ENCODE measurements at regions not wholly inside any gene's neighbourhood (a gene's known extent, or its start where the extent isn't known, plus 50 kb on each side); places are given as distances from the start of the nearest gene placed in this dataset.

DNA sequence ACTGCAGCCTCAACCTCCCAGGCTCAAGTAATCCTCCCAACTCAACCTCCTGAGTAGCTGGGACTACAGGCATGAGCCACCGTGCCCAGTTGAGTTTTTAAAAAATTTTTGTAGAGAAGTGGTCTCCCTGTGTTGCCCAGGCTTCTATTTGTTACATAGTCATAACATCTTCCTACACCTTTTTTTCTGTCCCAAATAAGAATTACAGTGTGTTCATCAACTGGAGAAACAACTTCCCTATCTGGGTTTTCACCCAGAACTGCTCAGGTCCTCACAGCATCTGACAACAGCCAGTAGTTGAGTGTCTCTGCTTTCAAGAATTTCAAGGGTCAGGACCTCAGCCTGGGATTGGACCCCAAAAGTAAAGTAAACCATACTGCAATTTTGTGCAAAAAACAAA is 235.2 kb upstream of the AMIGO2 start:
- no peaks in the 10 kb centered on the region for H3K27me3 ChIP-seq (ENCODE audit: control insufficient read depth in 4 of 4, insufficient read depth in 4 of 4, low read length in 3 of 4)
- no peaks in the 10 kb centered on the region for H3K9me3 ChIP-seq (ENCODE audit: control insufficient read depth in 4 of 4, low read length in 3 of 4)
- 92% methylated on average over 1 of the region's 1 CpG for WGBS
- H3K27ac ChIP-seq (ENCODE audit: low read depth in 1 of 2, low read length in 2 of 2): peak overlapping the region in 1 of 2 donors; percentile 9
- DNase-seq (ENCODE audit: low spot score): no peak
- H3K9ac ChIP-seq (ENCODE audit: low read depth in 1 of 2, low read length in 2 of 2): no peak overlapping the region
- H3K4me1 ChIP-seq (ENCODE audit: control insufficient read depth in 4 of 4, insufficient read depth in 4 of 4, low read length in 3 of 4): peaks cover 11 to 44% (median 26%) of the 10 kb centered on the region in 4 donors
- no peak overlapping the region for H3K4me3 ChIP-seq (ENCODE audit: low read depth in 1 of 3, low read length in 3 of 3)
- H3K36me3 ChIP-seq (ENCODE audit: control insufficient read depth in 4 of 4, insufficient read depth in 3 of 4, low read depth in 1 of 4, low read length in 3 of 4): no peaks in the 10 kb centered on the region
- TF ChIP-seq ZBTB33 (IDR thresholded peaks at IDR 0.05) (no peak), FOXA2 (IDR thresholded peaks at IDR 0.05) (no peak), ATF3 (IDR thresholded peaks at IDR 0.05) (no peak), HNF4A (conservative IDR thresholded peaks at IDR 0.05) (no peak), RXRA (IDR thresholded peaks at IDR 0.05) (no peak), SP1 (IDR thresholded peaks at IDR 0.05) (no peak), RAD21 (IDR thresholded peaks at IDR 0.05) (no peak), TAF1 (conservative IDR thresholded peaks at IDR 0.05) (no peak), JUND (IDR thresholded peaks at IDR 0.05) (no peak), GABPA (IDR thresholded peaks at IDR 0.05 in 1 of 2, conservative IDR thresholded peaks at IDR 0.05 in 1 of 2) (no peak)
- TF ChIP-seq, protein P1, sequence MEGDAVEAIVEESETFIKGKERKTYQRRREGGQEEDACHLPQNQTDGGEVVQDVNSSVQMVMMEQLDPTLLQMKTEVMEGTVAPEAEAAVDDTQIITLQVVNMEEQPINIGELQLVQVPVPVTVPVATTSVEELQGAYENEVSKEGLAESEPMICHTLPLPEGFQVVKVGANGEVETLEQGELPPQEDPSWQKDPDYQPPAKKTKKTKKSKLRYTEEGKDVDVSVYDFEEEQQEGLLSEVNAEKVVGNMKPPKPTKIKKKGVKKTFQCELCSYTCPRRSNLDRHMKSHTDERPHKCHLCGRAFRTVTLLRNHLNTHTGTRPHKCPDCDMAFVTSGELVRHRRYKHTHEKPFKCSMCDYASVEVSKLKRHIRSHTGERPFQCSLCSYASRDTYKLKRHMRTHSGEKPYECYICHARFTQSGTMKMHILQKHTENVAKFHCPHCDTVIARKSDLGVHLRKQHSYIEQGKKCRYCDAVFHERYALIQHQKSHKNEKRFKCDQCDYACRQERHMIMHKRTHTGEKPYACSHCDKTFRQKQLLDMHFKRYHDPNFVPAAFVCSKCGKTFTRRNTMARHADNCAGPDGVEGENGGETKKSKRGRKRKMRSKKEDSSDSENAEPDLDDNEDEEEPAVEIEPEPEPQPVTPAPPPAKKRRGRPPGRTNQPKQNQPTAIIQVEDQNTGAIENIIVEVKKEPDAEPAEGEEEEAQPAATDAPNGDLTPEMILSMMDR (IDR thresholded peaks at IDR 0.05; ENCODE audit: low read depth, low read length, missing input control): no peak
- TF ChIP-seq, protein P2, sequence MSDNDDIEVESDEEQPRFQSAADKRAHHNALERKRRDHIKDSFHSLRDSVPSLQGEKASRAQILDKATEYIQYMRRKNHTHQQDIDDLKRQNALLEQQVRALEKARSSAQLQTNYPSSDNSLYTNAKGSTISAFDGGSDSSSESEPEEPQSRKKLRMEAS (IDR thresholded peaks at IDR 0.05): no peak

DNA sequence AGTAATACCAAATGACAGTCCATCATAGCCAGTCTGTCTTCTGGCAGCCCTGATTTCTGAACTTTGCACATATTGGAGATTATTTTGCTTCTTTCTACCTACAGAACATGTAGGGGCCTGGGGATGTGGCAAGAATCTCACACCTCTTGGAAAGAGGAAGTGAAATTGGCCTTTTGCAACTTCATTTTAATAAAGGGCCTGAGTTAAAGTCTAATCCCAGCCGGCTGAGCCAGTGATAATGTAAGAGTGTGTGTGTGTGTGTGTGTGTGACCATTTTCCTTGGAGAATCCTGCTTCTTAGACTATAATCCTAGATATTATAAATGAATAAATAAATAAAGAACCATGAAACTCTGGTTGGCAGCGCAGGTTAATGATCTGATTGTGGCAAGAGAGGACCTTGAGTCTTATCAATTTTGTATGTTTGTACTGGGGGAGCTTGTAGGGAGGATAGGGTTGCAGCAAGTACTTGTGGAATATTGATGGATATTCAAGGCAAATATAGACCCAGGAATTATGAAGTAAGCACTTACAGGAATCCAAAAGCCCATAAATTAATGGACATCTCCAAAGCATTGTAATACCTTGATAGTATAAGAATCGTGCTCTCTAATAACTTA is 233.2 kb upstream of the AMIGO2 start:
- Histone ChIP-seq H3K4me1 (ENCODE audit: control insufficient read depth in 4 of 4, insufficient read depth in 4 of 4, low read length in 3 of 4) (peaks cover 10 to 51% (median 28%) of the 10 kb centered on the region in 4 donors), H3K9ac (ENCODE audit: low read depth in 1 of 2, low read length in 2 of 2) (peak overlapping the region in 1 of 2 donors; percentile 29), H3K4me3 (ENCODE audit: low read depth in 1 of 3, low read length in 3 of 3) (no peak overlapping the region), H3K27me3 (ENCODE audit: control insufficient read depth in 4 of 4, insufficient read depth in 4 of 4, low read length in 3 of 4) (no peaks in the 10 kb centered on the region), H3K36me3 (ENCODE audit: control insufficient read depth in 4 of 4, insufficient read depth in 3 of 4, low read depth in 1 of 4, low read length in 3 of 4) (no peaks in the 10 kb centered on the region), H3K27ac (ENCODE audit: low read depth in 1 of 2, low read length in 2 of 2) (peak overlapping the region; percentile 46 to 75), H3K9me3 (ENCODE audit: control insufficient read depth in 4 of 4, low read length in 3 of 4) (no peaks in the 10 kb centered on the region)
- DNase-seq (ENCODE audit: low spot score): no peak
- 27% methylated on average over 3 of the region's 3 CpGs for WGBS
- TF ChIP-seq FOXA2 (IDR thresholded peaks at IDR 0.05): peak; percentile 74
- TF ChIP-seq ATF3 (IDR thresholded peaks at IDR 0.05): no peak
- TF ChIP-seq TAF1 (conservative IDR thresholded peaks at IDR 0.05): no peak
- TF ChIP-seq RXRA (IDR thresholded peaks at IDR 0.05): peak; percentile 73 to 79
- TF ChIP-seq HNF4A (conservative IDR thresholded peaks at IDR 0.05): peak; percentile 82 to 87
- no peak for TF ChIP-seq GABPA (IDR thresholded peaks at IDR 0.05 in 1 of 2, conservative IDR thresholded peaks at IDR 0.05 in 1 of 2)
- peak; percentile 69 for TF ChIP-seq HNF4G (IDR thresholded peaks at IDR 0.05)
- TF ChIP-seq, protein P3, sequence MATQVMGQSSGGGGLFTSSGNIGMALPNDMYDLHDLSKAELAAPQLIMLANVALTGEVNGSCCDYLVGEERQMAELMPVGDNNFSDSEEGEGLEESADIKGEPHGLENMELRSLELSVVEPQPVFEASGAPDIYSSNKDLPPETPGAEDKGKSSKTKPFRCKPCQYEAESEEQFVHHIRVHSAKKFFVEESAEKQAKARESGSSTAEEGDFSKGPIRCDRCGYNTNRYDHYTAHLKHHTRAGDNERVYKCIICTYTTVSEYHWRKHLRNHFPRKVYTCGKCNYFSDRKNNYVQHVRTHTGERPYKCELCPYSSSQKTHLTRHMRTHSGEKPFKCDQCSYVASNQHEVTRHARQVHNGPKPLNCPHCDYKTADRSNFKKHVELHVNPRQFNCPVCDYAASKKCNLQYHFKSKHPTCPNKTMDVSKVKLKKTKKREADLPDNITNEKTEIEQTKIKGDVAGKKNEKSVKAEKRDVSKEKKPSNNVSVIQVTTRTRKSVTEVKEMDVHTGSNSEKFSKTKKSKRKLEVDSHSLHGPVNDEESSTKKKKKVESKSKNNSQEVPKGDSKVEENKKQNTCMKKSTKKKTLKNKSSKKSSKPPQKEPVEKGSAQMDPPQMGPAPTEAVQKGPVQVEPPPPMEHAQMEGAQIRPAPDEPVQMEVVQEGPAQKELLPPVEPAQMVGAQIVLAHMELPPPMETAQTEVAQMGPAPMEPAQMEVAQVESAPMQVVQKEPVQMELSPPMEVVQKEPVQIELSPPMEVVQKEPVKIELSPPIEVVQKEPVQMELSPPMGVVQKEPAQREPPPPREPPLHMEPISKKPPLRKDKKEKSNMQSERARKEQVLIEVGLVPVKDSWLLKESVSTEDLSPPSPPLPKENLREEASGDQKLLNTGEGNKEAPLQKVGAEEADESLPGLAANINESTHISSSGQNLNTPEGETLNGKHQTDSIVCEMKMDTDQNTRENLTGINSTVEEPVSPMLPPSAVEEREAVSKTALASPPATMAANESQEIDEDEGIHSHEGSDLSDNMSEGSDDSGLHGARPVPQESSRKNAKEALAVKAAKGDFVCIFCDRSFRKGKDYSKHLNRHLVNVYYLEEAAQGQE (IDR thresholded peaks at IDR 0.05): peak; percentile 49
- TF ChIP-seq FOXA1 (IDR thresholded peaks at IDR 0.05): peak; percentile 56
- TF ChIP-seq EGR1 (IDR thresholded peaks at IDR 0.05; ENCODE audit: low read depth in 2 of 2): no peak
- no peak for TF ChIP-seq NR2F2 (IDR thresholded peaks at IDR 0.05)
- TF ChIP-seq YY1 (IDR thresholded peaks at IDR 0.05): peak; percentile 44
- peak; percentile 10 for TF ChIP-seq ZBTB33 (IDR thresholded peaks at IDR 0.05)
- peak; percentile 83 for TF ChIP-seq SP1 (IDR thresholded peaks at IDR 0.05)
- TF ChIP-seq, protein P2 (IDR thresholded peaks at IDR 0.05): peak; percentile 35
- TF ChIP-seq RAD21 (IDR thresholded peaks at IDR 0.05): peak; percentile 33 to 45
- TF ChIP-seq JUND (IDR thresholded peaks at IDR 0.05): peak; percentile 30 to 47
